NT2/D1 (cell line): ENCODE measurements at regions not wholly inside any gene's neighbourhood (a gene's known extent, or its start where the extent isn't known, plus 50 kb on each side); places are given as distances from the start of the nearest gene placed in this dataset.

Source experiments
- DNase-seq: peaks from one replicate; pipeline ENCODE4 v3.0.0-alpha.2; 2011; ENCODE audit warnings: low read depth, low spot score
- H3K27me3 ChIP-seq: 2 replicates; pipeline ENCODE4 v1.6.0; 2011; ENCODE audit warnings: mild to moderate bottlenecking; ENCODE audit not compliant: insufficient read length, insufficient read depth
- H3K36me3 ChIP-seq: 2 replicates; pipeline ENCODE4 v1.6.1; 2011; ENCODE audit warnings: mild to moderate bottlenecking, low read length, mixed read lengths; ENCODE audit not compliant: insufficient read depth, insufficient read length
- H3K4me1 ChIP-seq: 2 replicates; pipeline ENCODE4 v1.5.1; 2011; ENCODE audit not compliant: insufficient read depth, insufficient read length
- H3K4me3 ChIP-seq: 2 replicates; pipeline ENCODE4 v1.5.1; 2011; ENCODE audit warnings: low read depth; ENCODE audit not compliant: insufficient read length
- H3K9ac ChIP-seq: 2 replicates; pipeline ENCODE4 v1.6.0; 2011; ENCODE audit warnings: low read depth; ENCODE audit not compliant: insufficient read length
- H3K9me3 ChIP-seq: 2 replicates; pipeline ENCODE4 v1.5.1; 2011; ENCODE audit warnings: mild to moderate bottlenecking, low read length; ENCODE audit not compliant: insufficient read depth
- SUZ12 ChIP-seq: IDR thresholded peaks from 2 replicates; pipeline ENCODE4 v1.6.1; 2011; ENCODE audit not compliant: insufficient read length, insufficient read depth; ENCODE audit errors: extremely low read depth
- YY1 ChIP-seq: IDR thresholded peaks from 2 replicates; pipeline ENCODE4 v1.6.1; 2011; ENCODE audit not compliant: insufficient read length, insufficient read depth
- ZNF274 ChIP-seq: IDR thresholded peaks from 2 replicates; pipeline ENCODE4 v1.6.1; 2011; ENCODE audit warnings: mild to moderate bottlenecking, low read depth, low read length

DNA sequence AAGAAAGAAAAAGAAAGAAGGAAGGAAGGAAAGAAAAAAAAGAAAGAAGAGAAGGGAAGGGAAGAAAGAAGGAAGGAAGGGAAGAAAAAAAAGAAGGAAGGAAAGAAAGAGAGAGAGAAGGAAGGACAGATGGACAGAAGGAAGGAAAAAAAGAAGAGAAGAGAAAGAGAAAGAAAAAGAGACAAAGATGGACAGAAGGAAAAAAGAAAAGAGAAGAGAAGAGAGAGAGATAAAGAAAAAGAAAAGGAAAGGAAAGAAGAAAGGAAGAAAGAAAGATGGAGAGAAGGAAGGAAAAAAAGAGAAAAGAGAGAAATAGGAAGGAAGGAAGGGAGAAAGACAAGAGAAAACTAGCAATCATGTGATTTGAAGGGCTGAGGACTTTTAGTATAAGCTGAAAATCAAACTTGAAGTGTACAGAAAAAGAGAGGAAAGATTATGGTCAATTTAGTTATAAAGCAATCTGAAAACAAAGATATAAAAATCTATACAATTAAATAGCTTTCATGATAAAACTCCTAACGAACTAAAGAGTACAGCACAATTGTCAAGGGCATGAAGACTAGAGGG lies 115.3 kb downstream of the LTN1 start:
- Histone ChIP-seq H3K4me1 (no peaks in the 10 kb centered on the region), H3K9ac (no peak overlapping the region), H3K4me3 (no peak overlapping the region), H3K36me3 (peaks cover 82% of the 10 kb centered on the region), H3K9me3 (no peaks in the 10 kb centered on the region), H3K27me3 (no peaks in the 10 kb centered on the region)
- DNase-seq: no peak
- TF ChIP-seq SUZ12 (no peak), YY1 (no peak), ZNF274 (no peak)

DNA sequence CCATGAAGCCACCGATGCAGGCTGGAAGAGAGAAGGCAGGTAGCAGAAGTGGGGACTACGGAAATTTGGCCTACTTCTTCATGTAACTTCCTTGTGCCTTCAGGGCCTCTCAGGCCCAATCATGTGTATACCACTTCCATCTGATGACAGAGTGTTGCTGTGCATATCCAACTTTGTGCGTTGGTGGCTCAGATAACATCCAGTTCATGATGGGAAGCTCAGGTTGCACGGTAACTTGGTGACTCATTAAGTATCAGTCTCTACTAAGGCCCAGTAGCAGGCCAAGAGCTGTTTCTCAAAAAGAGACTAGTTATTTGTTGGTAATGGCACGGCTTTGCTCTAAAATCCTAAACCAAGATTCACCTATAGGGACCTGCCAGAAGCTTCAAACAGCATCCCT lies 117.6 kb downstream of the LTN1 start:
- Histone ChIP-seq H3K4me3 (no peak overlapping the region), H3K4me1 (no peaks in the 10 kb centered on the region), H3K27me3 (no peaks in the 10 kb centered on the region), H3K9me3 (no peaks in the 10 kb centered on the region), H3K9ac (no peak overlapping the region), H3K36me3 (peaks cover 83% of the 10 kb centered on the region)
- no peak for DNase-seq
- TF ChIP-seq ZNF274 (no peak), YY1 (no peak), SUZ12 (no peak)

DNA sequence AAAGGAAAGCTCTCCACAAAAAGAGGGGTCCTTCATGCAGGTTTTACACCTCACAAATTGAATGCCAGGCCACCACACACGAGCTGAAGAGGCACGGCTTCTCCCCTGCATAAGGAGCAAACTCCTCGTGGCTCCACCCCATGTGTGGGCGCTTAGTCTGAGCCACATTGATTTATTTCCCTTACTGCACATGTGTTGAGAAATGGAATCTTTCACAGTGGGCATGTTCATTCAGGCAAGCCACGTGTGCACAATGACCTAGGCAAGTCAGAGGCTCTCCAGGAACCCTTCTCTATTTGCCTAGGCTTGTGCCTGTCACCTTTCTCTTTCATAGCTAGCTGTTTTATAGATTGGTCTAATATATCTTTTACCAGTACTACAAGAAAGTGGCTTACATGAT lies 120.5 kb downstream of the LTN1 start:
- Histone ChIP-seq H3K9me3 (no peaks in the 10 kb centered on the region), H3K9ac (no peak overlapping the region), H3K4me1 (no peaks in the 10 kb centered on the region)

DNA sequence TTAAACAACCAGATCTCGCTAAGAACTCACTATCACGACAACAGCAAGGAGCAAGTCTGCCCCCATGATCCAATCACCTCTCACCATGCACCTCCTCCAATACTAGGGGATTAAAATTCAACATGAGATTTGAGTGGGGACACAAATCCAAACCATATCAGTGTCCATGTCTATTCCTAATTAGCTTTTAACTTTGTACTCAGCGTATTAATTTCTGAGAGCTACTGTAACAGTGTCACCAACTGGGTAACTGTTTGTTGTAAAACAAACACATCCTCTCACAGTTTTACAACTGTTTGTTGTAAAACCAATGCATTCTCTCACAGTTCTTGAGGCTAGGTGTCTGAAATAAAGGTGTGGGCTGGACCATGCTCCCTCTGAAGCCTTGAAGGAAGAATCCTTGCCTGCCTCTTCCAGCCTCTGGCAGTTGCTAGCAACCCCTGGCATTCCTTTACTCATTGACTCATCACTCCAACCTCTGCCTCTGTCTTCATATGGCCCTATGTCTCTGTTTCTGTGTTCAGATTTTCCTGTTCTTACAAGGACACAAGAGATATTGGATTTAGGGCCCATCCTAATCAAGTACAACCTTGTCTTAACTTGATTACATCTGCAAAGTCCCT lies 121.2 kb downstream of the LTN1 start:
- TF ChIP-seq YY1: no peak
- no peak for TF ChIP-seq SUZ12
- TF ChIP-seq ZNF274: no peak
- Histone ChIP-seq H3K4me3 (no peak overlapping the region), H3K27me3 (no peaks in the 10 kb centered on the region), H3K36me3 (peaks cover 68% of the 10 kb centered on the region), H3K4me1 (no peaks in the 10 kb centered on the region), H3K9me3 (no peaks in the 10 kb centered on the region), H3K9ac (no peak overlapping the region)
- no peak for DNase-seq

More for the DNA sequence above, 120.5 kb downstream of the LTN1 start:
- no peak overlapping the region for H3K4me3 ChIP-seq
- peaks cover 70% of the 10 kb centered on the region for H3K36me3 ChIP-seq
- no peaks in the 10 kb centered on the region for H3K27me3 ChIP-seq
- no peak for DNase-seq
- no peak for TF ChIP-seq YY1
- no peak for TF ChIP-seq SUZ12
- TF ChIP-seq ZNF274: no peak

DNA sequence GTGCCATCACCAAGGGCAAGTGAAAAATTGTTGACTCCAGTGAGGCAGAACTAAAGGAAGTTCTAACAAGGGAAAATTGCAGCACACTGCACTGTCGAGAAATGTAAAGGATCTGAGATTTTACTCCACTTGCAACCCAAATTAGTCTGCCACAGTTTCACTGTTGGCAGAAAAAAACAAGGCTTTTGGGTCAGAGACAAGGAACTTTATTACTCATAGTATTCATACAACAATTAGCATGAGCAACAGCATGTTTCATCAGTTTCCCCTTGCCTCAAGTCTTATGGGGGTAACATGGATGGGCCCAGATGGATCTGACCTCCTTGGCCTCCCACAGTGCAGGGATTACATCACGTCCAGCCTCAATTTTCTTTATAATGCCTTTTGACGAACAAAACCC lies 125.3 kb downstream of the LTN1 start:
- DNase-seq: no peak
- Histone ChIP-seq H3K4me3 (no peak overlapping the region), H3K36me3 (peaks cover 31% of the 10 kb centered on the region), H3K4me1 (no peaks in the 10 kb centered on the region), H3K27me3 (no peaks in the 10 kb centered on the region), H3K9me3 (no peaks in the 10 kb centered on the region), H3K9ac (no peak overlapping the region)
- TF ChIP-seq ZNF274 (no peak), SUZ12 (no peak), YY1 (no peak)

DNA sequence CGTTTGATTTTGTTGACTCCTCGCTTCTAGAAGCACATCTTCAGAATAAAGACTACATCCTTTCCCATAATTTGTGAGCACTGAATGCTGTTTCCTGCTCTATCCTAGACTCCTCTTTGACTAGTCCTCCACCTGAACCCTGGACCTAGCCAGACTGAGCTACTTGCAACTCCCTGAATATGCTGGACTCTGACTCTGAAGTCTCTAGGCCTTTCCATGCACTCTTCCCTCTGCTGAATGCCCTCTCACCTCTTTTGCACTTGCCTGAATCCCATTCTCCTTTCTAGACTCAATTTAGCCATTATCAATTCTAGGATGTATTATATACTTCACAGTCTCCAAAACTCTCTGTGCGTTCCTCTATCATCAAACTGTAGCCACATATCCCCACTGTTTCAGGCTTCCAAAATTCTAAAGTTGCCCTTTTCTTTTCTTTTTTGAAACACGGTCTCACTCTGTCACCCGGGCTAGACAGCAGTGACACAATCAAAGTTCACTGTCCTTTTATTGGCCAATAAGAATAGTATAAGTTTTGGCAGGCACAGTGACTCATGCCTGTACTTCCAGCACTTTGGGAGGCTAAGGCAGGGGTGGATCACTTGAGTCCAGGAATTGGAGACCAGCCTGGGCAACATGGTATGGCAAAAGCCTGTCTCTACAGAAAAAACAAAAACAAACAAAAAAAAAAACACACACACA lies 127.0 kb downstream of the LTN1 start:
- Histone ChIP-seq H3K4me1 (no peaks in the 10 kb centered on the region), H3K36me3 (peaks cover 14% of the 10 kb centered on the region), H3K9ac (no peak overlapping the region), H3K4me3 (no peak overlapping the region), H3K9me3 (no peaks in the 10 kb centered on the region), H3K27me3 (no peaks in the 10 kb centered on the region)
- TF ChIP-seq YY1: no peak
- TF ChIP-seq SUZ12: no peak
- no peak for TF ChIP-seq ZNF274
- no peak for DNase-seq

DNA sequence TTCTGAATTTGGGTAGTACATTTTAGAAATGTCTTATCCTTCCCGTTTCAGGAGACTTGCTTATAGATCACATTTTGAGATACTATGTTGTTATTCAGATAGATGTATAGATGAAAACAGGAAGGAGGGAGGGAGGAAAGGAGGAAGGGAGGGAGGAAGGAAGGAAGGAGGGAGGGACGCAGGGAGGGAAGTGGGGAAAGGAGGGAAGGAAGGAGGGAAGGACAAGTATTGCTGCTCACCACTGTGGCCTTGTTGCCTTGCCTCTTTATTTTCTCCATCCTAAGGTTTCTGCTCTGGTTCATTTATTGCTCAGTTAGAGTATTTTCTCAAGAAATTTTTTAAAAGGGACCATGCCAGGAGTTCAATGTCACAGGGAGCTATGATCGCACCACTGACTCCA lies 134.3 kb downstream of the LTN1 start:
- H3K36me3 ChIP-seq: no peaks in the 10 kb centered on the region
- no peak for TF ChIP-seq ZNF274
- no peak for TF ChIP-seq SUZ12
- no peak for TF ChIP-seq YY1
- H3K27me3 ChIP-seq: no peaks in the 10 kb centered on the region
- H3K4me3 ChIP-seq: no peak overlapping the region
- DNase-seq: no peak
- no peak overlapping the region for H3K9ac ChIP-seq
- H3K9me3 ChIP-seq: no peaks in the 10 kb centered on the region
- no peaks in the 10 kb centered on the region for H3K4me1 ChIP-seq
